ENCODE measurements at regions not wholly inside any gene's neighbourhood (a gene's known extent, or its start where the extent isn't known, plus 50 kb on each side); places are given as distances from the start of the nearest gene placed in this dataset.
"Not testable (repeated sequence)": the region's sequence is repeated elsewhere in the genome, so short reads cannot be mapped to it uniquely, and the experiment has no call there.

DNA sequence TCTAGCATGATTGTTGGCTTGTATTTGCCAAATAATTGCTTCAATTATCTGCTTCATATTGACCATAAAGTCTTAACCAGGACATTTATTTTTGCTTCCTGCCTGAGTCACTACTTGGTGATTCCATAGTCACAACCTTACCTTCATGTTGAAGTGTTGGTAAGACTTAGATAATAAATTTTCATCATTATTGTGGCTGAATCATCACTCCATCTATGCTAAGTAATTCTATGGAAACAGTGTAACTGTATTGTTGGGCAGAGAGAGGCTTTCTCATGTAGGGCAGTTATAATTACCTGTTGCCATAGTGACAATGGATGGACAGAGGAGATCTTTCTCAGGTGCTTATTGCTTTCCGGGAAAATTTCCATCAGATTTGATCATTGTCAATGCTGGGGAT lies 330.7 kb upstream of the LRRC3B start:
- DNase-seq: no peak

DNA sequence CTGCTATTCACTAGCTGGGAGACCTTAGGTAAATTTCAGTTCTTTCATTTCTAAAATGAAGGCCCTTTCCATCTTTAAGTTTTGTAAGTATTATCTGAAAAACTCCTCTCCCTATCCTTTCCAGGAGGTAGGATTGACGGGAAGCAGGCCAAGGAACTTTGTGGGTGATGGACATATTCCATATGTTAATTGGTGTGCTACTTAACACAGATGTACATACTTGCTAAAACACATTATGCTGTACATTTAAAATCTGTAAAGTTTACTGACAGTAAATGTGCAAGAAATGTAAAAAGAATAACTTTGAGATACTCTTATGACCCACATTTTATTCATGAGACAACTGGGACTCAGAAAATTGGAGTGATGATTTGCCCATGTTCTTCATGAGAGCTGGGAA lies 329.8 kb upstream of the LRRC3B start:
- no peak for DNase-seq

- no peak for DNase-seq
These were observed 329.2 kb upstream of the LRRC3B start for GRCh38 chr3:26293329-26293844.

DNA sequence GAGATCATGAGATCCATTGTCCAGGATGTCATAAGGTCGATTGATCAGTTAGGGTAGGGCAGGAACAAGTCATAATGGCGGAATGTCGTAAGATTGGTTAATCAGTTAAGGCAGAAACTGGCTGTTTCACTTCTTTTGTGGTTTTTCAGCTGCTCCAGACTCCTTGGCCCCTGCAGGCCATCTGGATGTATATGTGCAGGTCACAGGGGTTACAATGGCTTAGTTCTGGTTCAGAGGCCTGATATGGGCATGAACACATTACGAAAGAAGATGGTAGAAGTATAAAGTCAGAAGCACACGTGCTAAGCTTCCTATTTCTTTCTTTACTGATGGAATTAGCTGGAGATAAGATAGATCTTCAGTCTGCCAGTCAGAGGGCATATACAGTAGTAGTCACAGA lies 315.4 kb upstream of the LRRC3B start:
- no peak for DNase-seq

DNA sequence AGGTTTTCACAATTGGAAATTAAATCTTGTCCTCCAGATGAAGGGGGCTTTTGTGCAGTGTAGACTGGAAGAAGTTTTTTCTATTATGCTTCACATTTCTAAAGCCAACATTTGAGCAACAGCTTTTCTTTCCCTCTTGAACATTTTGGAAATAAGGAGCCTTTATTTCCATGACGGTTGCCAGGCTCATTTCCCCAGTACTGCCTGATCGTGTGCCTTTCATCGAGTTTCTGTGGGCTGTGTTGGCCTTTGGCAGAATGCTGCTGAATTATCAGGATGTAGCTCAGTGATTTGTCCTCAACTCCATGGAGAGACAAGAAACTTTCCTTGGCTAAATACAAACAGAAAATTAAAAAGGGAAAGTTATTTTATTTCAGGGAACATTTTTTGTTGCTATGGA lies 314.8 kb upstream of the LRRC3B start:
- DNase-seq: no peak

- DNase-seq: no peak
These were observed 314.1 kb upstream of the LRRC3B start for GRCh38 chr3:26308454-26308853.

- DNase-seq: not testable (repeated sequence)
These were observed 313.0 kb upstream of the LRRC3B start for GRCh38 chr3:26309536-26309935.

DNA sequence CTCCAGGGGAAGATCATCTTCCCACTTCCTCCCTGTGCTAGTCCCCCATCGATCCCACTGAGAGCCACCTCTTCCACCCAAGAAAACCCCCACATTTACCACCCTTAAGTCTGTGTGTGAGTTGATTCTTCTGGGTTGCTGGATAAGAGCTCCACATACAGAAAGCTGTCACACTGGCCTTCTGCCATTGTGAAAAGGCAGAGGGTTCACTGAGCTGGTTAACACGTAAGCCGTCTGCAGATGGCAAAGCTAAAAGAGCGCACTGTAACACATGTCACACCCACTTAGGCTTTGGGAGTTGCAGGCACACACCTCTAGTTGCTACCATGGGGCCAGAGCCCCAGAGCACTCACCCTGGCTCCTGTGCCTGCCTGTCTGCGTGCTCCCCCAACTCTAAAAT lies 309.8 kb upstream of the LRRC3B start:
- no peak for DNase-seq

DNA sequence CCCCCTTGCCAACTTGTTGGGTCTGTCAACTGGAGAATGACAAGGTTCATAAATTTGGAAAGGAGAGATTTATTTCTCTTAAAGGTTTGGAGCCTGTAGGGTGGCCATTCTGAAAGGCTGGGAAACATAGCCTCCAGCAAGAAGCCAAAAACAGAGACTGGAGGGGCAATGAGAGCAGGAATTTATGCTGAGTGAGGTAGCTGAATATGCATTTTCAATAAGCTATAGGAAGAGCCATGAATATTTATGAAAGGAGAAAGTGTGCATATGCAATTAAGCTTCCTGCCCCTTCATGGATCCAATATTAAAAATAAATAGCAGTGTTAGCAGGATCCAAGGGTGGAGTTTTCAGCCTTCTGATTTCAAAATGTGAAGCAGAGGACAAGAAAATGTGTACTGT lies 306.1 kb upstream of the LRRC3B start:
- DNase-seq: no peak

GRCh38 chr3:26323741-26324140 lies 298.8 kb upstream of the LRRC3B start:
- DNase-seq: not testable (repeated sequence)

DNA sequence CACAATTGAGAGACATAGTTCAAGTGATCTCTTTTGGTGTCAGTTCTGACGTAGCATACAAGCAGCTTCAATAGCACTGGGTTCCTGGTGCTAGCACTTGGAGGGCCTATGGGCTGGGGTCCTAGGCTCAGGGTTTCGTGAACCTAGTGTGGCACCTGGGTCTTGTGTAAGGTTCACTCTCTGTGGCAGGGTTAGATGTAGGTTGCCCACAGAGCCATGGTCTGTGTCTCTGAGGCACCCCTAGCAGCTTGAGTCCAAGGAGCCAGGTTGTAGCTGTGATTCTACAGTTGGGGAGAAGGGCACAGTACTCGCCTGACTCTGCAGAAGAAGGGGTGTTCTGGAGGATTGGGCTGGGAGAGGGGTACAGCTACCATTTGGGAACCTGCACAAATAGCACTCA lies 282.6 kb upstream of the LRRC3B start:
- no peak for DNase-seq

DNA sequence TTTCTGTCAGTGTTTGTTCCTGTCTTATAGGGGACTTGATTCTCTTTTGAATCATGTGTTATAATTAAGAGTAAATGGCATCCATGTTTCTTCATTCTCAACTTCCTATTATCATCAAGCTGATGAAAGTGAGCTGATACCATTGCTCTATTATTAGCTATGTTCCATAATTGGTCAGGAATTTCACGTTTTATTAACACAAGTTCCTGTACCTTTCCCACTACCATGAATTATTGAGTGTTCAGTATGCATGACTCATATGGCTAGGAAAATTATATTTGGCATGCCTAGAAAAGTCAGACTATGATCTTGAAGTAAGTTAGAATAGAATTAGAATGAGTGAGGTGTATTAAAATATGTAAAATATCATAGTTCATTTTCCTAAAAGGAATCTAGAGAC lies 278.9 kb upstream of the LRRC3B start:
- DNase-seq: no peak

- DNase-seq: no peak
These were observed 277.0 kb upstream of the LRRC3B start for GRCh38 chr3:26345613-26346012.

- no peak for DNase-seq
These were observed 276.1 kb upstream of the LRRC3B start for GRCh38 chr3:26346497-26346896.

GRCh38 chr3:26347150-26347549 lies 275.4 kb upstream of the LRRC3B start:
- no peak for DNase-seq

DNA sequence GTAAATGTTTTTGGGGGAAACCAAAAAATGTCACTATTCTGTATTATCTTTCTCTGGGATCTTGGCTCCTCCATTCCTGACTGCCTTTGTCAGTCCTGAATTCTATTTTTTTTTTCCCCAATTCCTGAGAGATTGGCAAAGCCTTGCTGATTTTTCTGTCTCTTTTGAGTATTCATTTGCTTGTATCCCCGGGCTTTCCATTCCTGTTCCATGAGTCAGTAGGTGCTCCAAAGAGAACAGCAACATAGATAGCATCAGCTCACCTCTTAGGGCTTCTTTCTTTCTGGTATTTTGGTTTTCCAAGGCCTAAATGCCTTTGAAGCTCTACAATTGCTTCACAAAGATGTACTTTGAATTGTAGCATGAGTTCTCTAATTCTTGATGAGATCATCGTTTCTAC lies 271.7 kb upstream of the LRRC3B start:
- no peak for DNase-seq

DNA sequence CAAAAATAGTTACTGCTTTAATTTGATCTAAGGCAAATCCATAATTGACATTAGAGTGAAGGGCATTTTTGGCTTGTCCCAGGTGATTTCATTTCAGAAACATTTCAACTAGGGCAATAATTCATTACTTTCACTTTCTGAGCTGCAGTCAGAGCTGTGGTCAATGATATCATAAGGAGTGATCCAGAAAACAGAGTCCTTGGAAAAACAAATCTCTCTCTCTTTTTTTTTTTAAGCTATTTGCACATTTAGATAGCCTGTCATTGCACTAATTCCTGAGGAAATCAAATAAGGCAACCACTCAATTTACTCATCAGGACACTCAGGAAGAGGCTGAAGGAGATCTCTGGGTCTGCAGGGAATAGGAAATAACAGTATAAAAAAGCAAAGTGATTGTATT lies 269.5 kb upstream of the LRRC3B start:
- DNase-seq: no peak

DNA sequence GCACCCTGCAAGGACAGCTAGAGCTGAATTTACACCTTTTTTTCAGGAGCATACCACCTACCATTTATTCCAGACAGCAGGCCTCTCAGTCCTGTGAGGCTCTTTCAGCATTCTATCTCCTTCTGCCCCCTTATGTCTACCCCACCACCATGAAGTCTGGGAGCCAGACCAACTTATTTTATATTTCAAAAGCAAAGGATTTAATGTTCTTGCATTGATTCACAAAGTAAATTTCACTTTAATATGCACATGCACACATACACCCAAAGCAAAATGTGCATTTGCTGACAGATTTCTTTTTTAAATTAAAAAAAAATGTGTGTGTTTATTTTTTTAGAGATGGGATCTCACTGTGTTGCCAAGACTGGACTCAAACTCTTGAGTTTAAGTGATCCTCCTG lies 264.2 kb upstream of the LRRC3B start:
- no peak for DNase-seq

GRCh38 chr3:26365706-26366105 lies 256.9 kb upstream of the LRRC3B start:
- DNase-seq: no peak

DNA sequence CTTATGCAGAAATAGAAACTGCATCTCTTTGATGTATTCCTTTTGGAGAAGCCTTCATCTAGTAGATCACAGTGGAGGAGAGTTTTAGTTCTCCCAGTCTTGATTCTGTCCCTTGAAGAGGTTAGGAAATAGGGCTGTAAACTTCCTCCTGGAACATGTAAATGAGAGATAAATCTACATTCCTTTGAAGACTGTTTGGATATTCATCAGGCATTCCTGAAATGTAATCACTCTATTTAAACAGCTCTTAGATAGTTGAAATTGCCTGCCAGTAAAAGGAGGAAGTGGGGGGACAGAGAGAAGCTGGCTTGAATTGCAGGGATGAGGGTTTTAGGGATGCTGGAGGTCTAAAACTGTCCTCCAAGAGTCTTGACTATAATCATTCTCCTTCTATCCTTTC lies 254.3 kb upstream of the LRRC3B start:
- no peak for DNase-seq

- DNase-seq: no peak
These were observed 253.4 kb upstream of the LRRC3B start for GRCh38 chr3:26369133-26369532.

DNA sequence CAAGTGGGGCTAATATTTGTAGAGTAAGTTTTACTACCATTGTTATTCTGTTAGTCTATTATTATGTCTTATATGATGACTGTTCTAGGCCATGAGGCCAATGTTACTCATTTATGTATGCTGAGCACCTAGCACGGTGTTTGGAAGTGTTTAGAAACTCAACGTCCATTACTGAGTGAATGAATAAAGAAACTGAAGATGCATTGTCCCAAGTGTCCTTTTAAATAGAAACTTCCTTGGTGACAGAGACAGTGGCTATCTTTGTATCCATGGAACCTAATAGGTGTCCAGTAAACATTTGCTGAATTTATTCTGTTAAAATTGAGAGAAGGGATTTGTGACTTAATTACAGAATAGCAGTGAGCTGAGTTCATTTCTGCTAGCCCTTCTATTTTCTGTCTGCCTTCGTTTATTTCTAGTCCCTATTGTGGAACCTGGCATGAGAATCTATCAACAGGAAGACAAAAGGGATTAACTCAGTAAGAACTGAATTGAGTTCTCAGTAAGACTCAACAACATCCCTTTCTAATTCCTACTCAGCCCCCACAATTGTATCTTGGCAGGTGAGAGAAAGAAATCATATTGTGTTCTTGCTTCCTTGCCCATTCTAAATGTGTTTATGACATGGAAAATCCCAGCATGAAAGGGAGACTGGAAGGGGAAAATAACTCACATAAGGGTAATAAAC lies 246.6 kb upstream of the LRRC3B start:
- DNase-seq: no peak

DNA sequence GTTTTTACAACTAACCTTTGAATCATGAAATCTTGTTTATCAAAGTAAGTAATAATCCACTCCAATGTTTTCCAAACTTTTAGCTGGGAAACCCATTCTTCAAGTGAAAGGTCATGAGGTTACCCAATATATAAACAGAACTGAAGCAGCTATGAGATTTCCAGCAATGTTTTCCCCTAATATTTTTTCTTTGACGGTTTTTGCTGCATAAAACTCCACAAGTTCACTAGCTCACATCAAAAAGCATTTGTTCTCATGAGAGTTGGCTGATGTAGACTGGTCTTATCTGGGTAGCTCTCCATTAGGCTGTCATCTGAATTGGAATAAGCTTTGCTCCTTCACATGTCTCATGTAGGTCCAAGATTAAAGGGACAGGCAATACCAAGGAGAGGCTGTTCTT lies 241.2 kb upstream of the LRRC3B start:
- no peak for DNase-seq

- DNase-seq: no peak
These were observed 215.9 kb upstream of the LRRC3B start for GRCh38 chr3:26406636-26407035.

- DNase-seq: no peak
These were observed 204.0 kb upstream of the LRRC3B start for GRCh38 chr3:26418553-26418952.
